ENCODE measurements at regions not wholly inside any gene's neighbourhood (a gene's known extent, or its start where the extent isn't known, plus 50 kb on each side); places are given as distances from the start of the nearest gene placed in this dataset.

GRCh38 chr10:60728056-60728455 is 50.2 kb upstream of the CDK1 start:
- no peak for DNase-seq

- no peak for DNase-seq
Measured at GRCh38 chr10:60726257-60726656, 52.0 kb upstream of the CDK1 start.

GRCh38 chr10:60722623-60723022 is 55.7 kb upstream of the CDK1 start:
- no peak for DNase-seq

GRCh38 chr10:60719721-60720120 is 58.6 kb upstream of the CDK1 start:
- DNase-seq, result no peak

- DNase-seq, result no peak
Measured at GRCh38 chr10:60718886-60719285, 59.4 kb upstream of the CDK1 start.

GRCh38 chr10:60717852-60718251 is 60.4 kb upstream of the CDK1 start:
- no peak for DNase-seq

GRCh38 chr10:60714233-60714632 is 64.0 kb upstream of the CDK1 start:
- DNase-seq, result no peak

GRCh38 chr10:60711496-60711895 is 66.8 kb upstream of the CDK1 start:
- DNase-seq, result no peak

- DNase-seq, result no peak
Measured at GRCh38 chr10:60710041-60710440, 68.2 kb upstream of the CDK1 start.

- DNase-seq, result no peak
Measured at GRCh38 chr10:60708666-60709065, 69.6 kb upstream of the CDK1 start.

- no peak for DNase-seq
Measured at GRCh38 chr10:60707841-60708240, 70.4 kb upstream of the CDK1 start.

- no peak for DNase-seq
Measured at GRCh38 chr10:60706146-60706545, 72.1 kb upstream of the CDK1 start.

GRCh38 chr10:60705376-60705775 is 72.9 kb upstream of the CDK1 start:
- DNase-seq, result no peak

GRCh38 chr10:60704471-60704870 is 73.8 kb upstream of the CDK1 start:
- no peak for DNase-seq

GRCh38 chr10:60703266-60704041 is 74.8 kb upstream of the CDK1 start:
- no peak for DNase-seq

GRCh38 chr10:60687679-60688078 is 90.6 kb upstream of the CDK1 start:
- DNase-seq, result no peak

GRCh38 chr10:60684091-60684490 is 94.2 kb upstream of the CDK1 start:
- DNase-seq, result no peak

- DNase-seq, result no peak
Measured at GRCh38 chr10:60681103-60681502, 97.2 kb upstream of the CDK1 start.

GRCh38 chr10:60679388-60679990 is 98.8 kb upstream of the CDK1 start:
- no peak for DNase-seq

GRCh38 chr10:60678978-60679377 is 99.3 kb upstream of the CDK1 start:
- no peak for DNase-seq

GRCh38 chr10:60677531-60678129 is 100.6 kb upstream of the CDK1 start:
- no peak for DNase-seq

GRCh38 chr10:60675236-60675635 is 103.0 kb upstream of the CDK1 start:
- DNase-seq, result no peak

- no peak for DNase-seq
Measured at GRCh38 chr10:60669501-60669900, 108.8 kb upstream of the CDK1 start.

- DNase-seq, result no peak
Measured at GRCh38 chr10:60666221-60666620, 112.1 kb upstream of the CDK1 start.
